ENCODE measurements at regions not wholly inside any gene's neighbourhood (a gene's known extent, or its start where the extent isn't known, plus 50 kb on each side); places are given as distances from the start of the nearest gene placed in this dataset.

DNA sequence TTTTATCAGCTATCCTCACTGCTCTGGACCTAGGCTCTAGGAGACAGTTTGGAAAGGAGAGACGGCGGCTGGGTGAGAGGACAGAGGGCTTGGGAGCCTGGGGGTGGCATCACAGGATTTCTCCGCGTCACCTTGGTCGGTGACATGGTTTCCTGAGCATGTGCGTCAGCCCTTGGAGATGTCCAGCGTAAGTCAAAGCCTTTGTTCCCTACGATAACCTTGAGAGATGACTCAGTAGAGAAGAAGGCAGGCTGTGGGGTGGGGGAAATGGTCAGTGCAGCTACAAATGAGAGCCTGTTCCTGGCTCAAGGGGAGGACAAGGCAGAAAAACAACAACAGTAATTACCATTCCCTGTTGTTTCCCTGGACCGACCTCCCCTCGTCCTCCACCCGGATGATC lies 90.2 kb upstream of the TBX3 start:
- TF ChIP-seq CTCF (IDR thresholded peaks at IDR 0.05; ENCODE audit: unreplicated experiment): no peak
- ChIA-PET POLR2A (no interaction called here), CTCF (no interaction called here)
- H3K36me3 Mint-ChIP-seq (ENCODE audit: insufficient read depth, unreplicated experiment): no peaks in the 10 kb centered on the region
- no TSS peak for BruUV-seq (replicated peaks)
- H3K27me3 Mint-ChIP-seq (ENCODE audit: insufficient read depth, unreplicated experiment): no peaks in the 10 kb centered on the region
- intact Hi-C loops (cut with micrococcal nuclease): no loop called here
- no peaks in the 10 kb centered on the region for H3K9me3 Mint-ChIP-seq (ENCODE audit: unreplicated experiment)
- no peak overlapping the region for H3K27ac Mint-ChIP-seq (ENCODE audit: low read depth, unreplicated experiment)
- DNase-seq (ENCODE audit: unreplicated experiment): peak; percentile 30
- peaks cover 12% of the 10 kb centered on the region for H3K4me1 Mint-ChIP-seq (ENCODE audit: insufficient read depth, unreplicated experiment)
- H3K4me3 Mint-ChIP-seq (ENCODE audit: unreplicated experiment): no peak overlapping the region

DNA sequence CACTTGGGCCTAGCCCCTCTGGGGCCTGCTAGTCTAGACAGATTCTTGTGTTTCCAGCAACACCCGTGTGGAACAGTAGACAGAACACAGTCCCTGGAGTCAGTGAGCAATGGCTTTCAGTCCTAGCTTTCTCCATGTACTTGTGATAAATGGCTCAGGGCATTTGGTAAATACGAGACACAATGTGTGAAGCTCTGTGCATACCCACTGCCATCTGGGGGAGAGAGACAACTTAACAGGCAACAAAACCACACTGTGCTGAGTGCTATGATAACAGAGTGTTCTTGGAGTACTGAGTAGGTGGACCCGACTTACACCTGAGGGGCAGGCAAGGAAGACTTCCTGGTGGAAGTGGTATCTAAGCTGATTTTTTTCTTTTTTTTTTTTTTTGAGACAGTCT lies 86.3 kb upstream of the TBX3 start:
- Mint-ChIP-seq H3K9me3 (ENCODE audit: unreplicated experiment) (no peaks in the 10 kb centered on the region), H3K4me1 (ENCODE audit: insufficient read depth, unreplicated experiment) (peaks cover 6% of the 10 kb centered on the region), H3K4me3 (ENCODE audit: unreplicated experiment) (no peak overlapping the region), H3K27ac (ENCODE audit: low read depth, unreplicated experiment) (no peak overlapping the region), H3K27me3 (ENCODE audit: insufficient read depth, unreplicated experiment) (no peaks in the 10 kb centered on the region), H3K36me3 (ENCODE audit: insufficient read depth, unreplicated experiment) (no peaks in the 10 kb centered on the region)
- intact Hi-C loops (cut with micrococcal nuclease): no loop called here
- CTCF ChIA-PET: interaction anchor here (0.6 kb wide), 1 partner anchor 1329 kb away, joined by 3 read pairs; no protein-coding TSS in a partner anchor
- TF ChIP-seq CTCF (IDR thresholded peaks at IDR 0.05; ENCODE audit: unreplicated experiment): no peak
- BruUV-seq (replicated peaks): no TSS peak
- no peak for DNase-seq (ENCODE audit: unreplicated experiment)
- POLR2A ChIA-PET: interaction anchor here (0.6 to 1.6 kb wide), 3 partner anchors 8 to 161 kb away, joined by 3 to 8 read pairs (median 3); partner anchors contain the start of gene TBX3

GRCh38 chr12:114769634-114770033 lies 85.7 kb upstream of the TBX3 start:
- intact Hi-C loops (cut with micrococcal nuclease): no loop called here
- peak overlapping the region; percentile 50 for H3K27ac Mint-ChIP-seq (ENCODE audit: low read depth, unreplicated experiment)
- ChIA-PET CTCF (interaction anchor here (0.9 kb wide), 1 partner anchor 14 kb away, joined by 3 read pairs; no protein-coding TSS in a partner anchor), POLR2A (interaction anchor here (0.6 to 1.6 kb wide), 4 partner anchors 9 to 164 kb away, joined by 3 to 8 read pairs (median 3); partner anchors contain the start of gene TBX3)
- peak; percentile 88 for DNase-seq (ENCODE audit: unreplicated experiment)
- BruUV-seq (replicated peaks): no TSS peak
- H3K27me3 Mint-ChIP-seq (ENCODE audit: insufficient read depth, unreplicated experiment): no peaks in the 10 kb centered on the region
- no peaks in the 10 kb centered on the region for H3K36me3 Mint-ChIP-seq (ENCODE audit: insufficient read depth, unreplicated experiment)
- no peak for TF ChIP-seq CTCF (IDR thresholded peaks at IDR 0.05; ENCODE audit: unreplicated experiment)
- H3K9me3 Mint-ChIP-seq (ENCODE audit: unreplicated experiment): no peaks in the 10 kb centered on the region
- H3K4me3 Mint-ChIP-seq (ENCODE audit: unreplicated experiment): no peak overlapping the region
- peaks cover 6% of the 10 kb centered on the region for H3K4me1 Mint-ChIP-seq (ENCODE audit: insufficient read depth, unreplicated experiment)

- BruUV-seq (replicated peaks): no TSS peak
- POLR2A ChIA-PET: no interaction called here
Observed at GRCh38 chr12:114767906-114768722, 84.1 kb upstream of the TBX3 start.

More at GRCh38 chr12:114767906-114768722, 84.1 kb upstream of the TBX3 start:
- no peaks in the 10 kb centered on the region for H3K9me3 Mint-ChIP-seq (ENCODE audit: unreplicated experiment)
- intact Hi-C loops (cut with micrococcal nuclease): no loop called here
- no peak overlapping the region for H3K4me3 Mint-ChIP-seq (ENCODE audit: unreplicated experiment)
- no peak for DNase-seq (ENCODE audit: unreplicated experiment)
- H3K36me3 Mint-ChIP-seq (ENCODE audit: insufficient read depth, unreplicated experiment): no peaks in the 10 kb centered on the region
- CTCF ChIA-PET: no interaction called here
- H3K27ac Mint-ChIP-seq (ENCODE audit: low read depth, unreplicated experiment): no peak overlapping the region
- TF ChIP-seq CTCF (IDR thresholded peaks at IDR 0.05; ENCODE audit: unreplicated experiment): no peak
- H3K4me1 Mint-ChIP-seq (ENCODE audit: insufficient read depth, unreplicated experiment): peaks cover 6% of the 10 kb centered on the region
- no peaks in the 10 kb centered on the region for H3K27me3 Mint-ChIP-seq (ENCODE audit: insufficient read depth, unreplicated experiment)
